SK-N-SH treated with all-trans-retinoic acid at 6 μM for 48 hours (cell line): ENCODE measurements at regions not wholly inside any gene's neighbourhood (a gene's known extent, or its start where the extent isn't known, plus 50 kb on each side); places are given as distances from the start of the nearest gene placed in this dataset.

ENCODE experiments used
- ARNTL ChIP-seq: fragments of 450-650 bp; formaldehyde crosslinking; IDR thresholded peaks from 2 replicates; pipeline ENCODE4 v1.5.0; 2020; ENCODE audit warnings: low read depth, mild to moderate bottlenecking, moderate library complexity, borderline replicate concordance
- CSDC2 ChIP-seq: fragments of 250-450 bp; sonication (Bioruptor Pico); IDR thresholded peaks from 2 replicates; pipeline ENCODE4 v1.5.0; 2020; ENCODE audit warnings: mild to moderate bottlenecking, moderate library complexity
- OSR1 ChIP-seq: fragments of 250-450 bp; sonication (Bioruptor Pico); IDR thresholded peaks from 2 replicates; pipeline ENCODE4 v1.8.0; 2022; ENCODE audit warnings: moderate library complexity, mild to moderate bottlenecking, inconsistent platforms
- PPARA ChIP-seq: fragments of 250-450 bp; sonication (Bioruptor Pico); IDR thresholded peaks from 2 replicates; pipeline ENCODE4 v1.5.0; 2020; ENCODE audit warnings: mild to moderate bottlenecking, borderline replicate concordance
- SNAI2 ChIP-seq: fragments of 250-450 bp; sonication (Bioruptor Pico); IDR thresholded peaks from 2 replicates; pipeline ENCODE4 v1.5.0; 2020; ENCODE audit warnings: mild to moderate bottlenecking, moderate library complexity
- TOX ChIP-seq: fragments of 250-450 bp; sonication (Bioruptor Pico); IDR thresholded peaks from 2 replicates; pipeline ENCODE4 v1.8.0; 2021; ENCODE audit warnings: mild to moderate bottlenecking, moderate library complexity, borderline replicate concordance
- ZFP3 ChIP-seq: fragments of 250-450 bp; sonication (Bioruptor Pico); IDR thresholded peaks from 2 replicates; pipeline ENCODE4 v1.5.0; 2020; ENCODE audit warnings: mild to moderate bottlenecking, moderate library complexity
- ZFP30 ChIP-seq: fragments of 450-650 bp; formaldehyde crosslinking; IDR thresholded peaks from 2 replicates; pipeline ENCODE4 v1.5.0; 2022; ENCODE audit warnings: mild to moderate bottlenecking, moderate library complexity
- ZNF8 ChIP-seq: fragments of 450-650 bp; formaldehyde crosslinking; IDR thresholded peaks from 2 replicates; pipeline ENCODE4 v1.5.0; 2020; ENCODE audit warnings: mild to moderate bottlenecking, moderate library complexity
- TF ChIP-seq, protein P1 (sequence below): fragments of 250-450 bp; sonication (Bioruptor Pico); IDR thresholded peaks from 2 replicates; pipeline ENCODE4 v1.8.0; 2020; ENCODE audit warnings: mild to moderate bottlenecking, moderate library complexity, borderline replicate concordance
- TF ChIP-seq, protein P2 (sequence below): fragments of 250-450 bp; sonication (Bioruptor Pico); IDR thresholded peaks from 2 replicates; pipeline ENCODE4 v1.5.1; 2020; ENCODE audit warnings: low read depth, mild to moderate bottlenecking, moderate library complexity

- TF ChIP-seq PPARA (CRISPR knock-in tag): no peak
- TF ChIP-seq SNAI2 (CRISPR knock-in tag): no peak
- TF ChIP-seq, protein P1, sequence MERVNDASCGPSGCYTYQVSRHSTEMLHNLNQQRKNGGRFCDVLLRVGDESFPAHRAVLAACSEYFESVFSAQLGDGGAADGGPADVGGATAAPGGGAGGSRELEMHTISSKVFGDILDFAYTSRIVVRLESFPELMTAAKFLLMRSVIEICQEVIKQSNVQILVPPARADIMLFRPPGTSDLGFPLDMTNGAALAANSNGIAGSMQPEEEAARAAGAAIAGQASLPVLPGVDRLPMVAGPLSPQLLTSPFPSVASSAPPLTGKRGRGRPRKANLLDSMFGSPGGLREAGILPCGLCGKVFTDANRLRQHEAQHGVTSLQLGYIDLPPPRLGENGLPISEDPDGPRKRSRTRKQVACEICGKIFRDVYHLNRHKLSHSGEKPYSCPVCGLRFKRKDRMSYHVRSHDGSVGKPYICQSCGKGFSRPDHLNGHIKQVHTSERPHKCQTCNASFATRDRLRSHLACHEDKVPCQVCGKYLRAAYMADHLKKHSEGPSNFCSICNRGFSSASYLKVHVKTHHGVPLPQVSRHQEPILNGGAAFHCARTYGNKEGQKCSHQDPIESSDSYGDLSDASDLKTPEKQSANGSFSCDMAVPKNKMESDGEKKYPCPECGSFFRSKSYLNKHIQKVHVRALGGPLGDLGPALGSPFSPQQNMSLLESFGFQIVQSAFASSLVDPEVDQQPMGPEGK (CRISPR knock-in tag): no peak
- no peak for TF ChIP-seq TOX (CRISPR knock-in tag)
- no peak for TF ChIP-seq OSR1
- TF ChIP-seq ZNF8 (CRISPR knock-in tag): no peak
- TF ChIP-seq, protein P2, sequence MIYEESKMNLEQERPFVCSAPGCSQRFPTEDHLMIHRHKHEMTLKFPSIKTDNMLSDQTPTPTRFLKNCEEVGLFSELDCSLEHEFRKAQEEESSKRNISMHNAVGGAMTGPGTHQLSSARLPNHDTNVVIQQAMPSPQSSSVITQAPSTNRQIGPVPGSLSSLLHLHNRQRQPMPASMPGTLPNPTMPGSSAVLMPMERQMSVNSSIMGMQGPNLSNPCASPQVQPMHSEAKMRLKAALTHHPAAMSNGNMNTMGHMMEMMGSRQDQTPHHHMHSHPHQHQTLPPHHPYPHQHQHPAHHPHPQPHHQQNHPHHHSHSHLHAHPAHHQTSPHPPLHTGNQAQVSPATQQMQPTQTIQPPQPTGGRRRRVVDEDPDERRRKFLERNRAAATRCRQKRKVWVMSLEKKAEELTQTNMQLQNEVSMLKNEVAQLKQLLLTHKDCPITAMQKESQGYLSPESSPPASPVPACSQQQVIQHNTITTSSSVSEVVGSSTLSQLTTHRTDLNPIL: no peak
- TF ChIP-seq CSDC2 (CRISPR knock-in tag): no peak
- TF ChIP-seq ZFP30 (CRISPR knock-in tag): no peak
- TF ChIP-seq ZFP3 (CRISPR knock-in tag): no peak
- TF ChIP-seq ARNTL (CRISPR knock-in tag): no peak
Observed at GRCh38 chr3:153245661-153246060, 83.6 kb downstream of the RAP2B start.
